ENCODE measurements at regions not wholly inside any gene's neighbourhood (a gene's known extent, or its start where the extent isn't known, plus 50 kb on each side); places are given as distances from the start of the nearest gene placed in this dataset.

- H3K9ac ChIP-seq (ENCODE audit: low read length), result no peak overlapping the region
- no peaks in the 10 kb centered on the region for H3K27me3 ChIP-seq (ENCODE audit: control insufficient read depth, insufficient read depth, low read length)
- H3K36me3 ChIP-seq (ENCODE audit: control insufficient read depth, insufficient read depth, low read length), result no peaks in the 10 kb centered on the region
- H3K4me3 ChIP-seq (ENCODE audit: low read depth, low read length), result no peak overlapping the region
- H3K9me3 ChIP-seq (ENCODE audit: control insufficient read depth, insufficient read depth, low read depth, low read length), result 0 out of 2 replicates have a peak, but pooled peaks cover 2% of the 10 kb centered on the region
- H3K27ac ChIP-seq (ENCODE audit: low read depth, low read length), result no peak overlapping the region
- no peaks in the 10 kb centered on the region; the same call in 1 of the 2 replicates for H3K4me1 ChIP-seq (ENCODE audit: control insufficient read depth, insufficient read depth, low read length)
Measured at GRCh38 chr10:16348891-16349290, 87.9 kb upstream of the PTER start.

GRCh38 chr10:16352146-16352545, 84.7 kb upstream of the PTER start:
- H3K9ac ChIP-seq (ENCODE audit: low read length), result no peak overlapping the region
- H3K4me1 ChIP-seq (ENCODE audit: control insufficient read depth, insufficient read depth, low read length), result no peaks in the 10 kb centered on the region; the same call in 1 of the 2 replicates
- no peak overlapping the region for H3K4me3 ChIP-seq (ENCODE audit: low read depth, low read length)
- H3K27me3 ChIP-seq (ENCODE audit: control insufficient read depth, insufficient read depth, low read length), result no peaks in the 10 kb centered on the region
- H3K36me3 ChIP-seq (ENCODE audit: control insufficient read depth, insufficient read depth, low read length), result no peaks in the 10 kb centered on the region
- no peak overlapping the region for H3K27ac ChIP-seq (ENCODE audit: low read depth, low read length)
- 0 out of 2 replicates have a peak, but pooled peaks cover 2% of the 10 kb centered on the region for H3K9me3 ChIP-seq (ENCODE audit: control insufficient read depth, insufficient read depth, low read depth, low read length)

GRCh38 chr10:16360001-16360400, 76.8 kb upstream of the PTER start:
- Histone ChIP-seq H3K4me3 (ENCODE audit: low read depth, low read length) (no peak overlapping the region), H3K27me3 (ENCODE audit: control insufficient read depth, insufficient read depth, low read length) (no peaks in the 10 kb centered on the region), H3K27ac (ENCODE audit: low read depth, low read length) (no peak overlapping the region), H3K9ac (ENCODE audit: low read length) (no peak overlapping the region), H3K36me3 (ENCODE audit: control insufficient read depth, insufficient read depth, low read length) (no peaks in the 10 kb centered on the region), H3K9me3 (ENCODE audit: control insufficient read depth, insufficient read depth, low read depth, low read length) (peaks cover 21% of the 10 kb centered on the region), H3K4me1 (ENCODE audit: control insufficient read depth, insufficient read depth, low read length) (no peaks in the 10 kb centered on the region)

GRCh38 chr10:16360425-16360824, 76.4 kb upstream of the PTER start:
- no peak overlapping the region for H3K9ac ChIP-seq (ENCODE audit: low read length)
- no peaks in the 10 kb centered on the region for H3K36me3 ChIP-seq (ENCODE audit: control insufficient read depth, insufficient read depth, low read length)
- no peaks in the 10 kb centered on the region for H3K4me1 ChIP-seq (ENCODE audit: control insufficient read depth, insufficient read depth, low read length)
- no peaks in the 10 kb centered on the region for H3K27me3 ChIP-seq (ENCODE audit: control insufficient read depth, insufficient read depth, low read length)
- H3K27ac ChIP-seq (ENCODE audit: low read depth, low read length), result no peak overlapping the region
- peaks cover 21% of the 10 kb centered on the region for H3K9me3 ChIP-seq (ENCODE audit: control insufficient read depth, insufficient read depth, low read depth, low read length)
- H3K4me3 ChIP-seq (ENCODE audit: low read depth, low read length), result no peak overlapping the region

GRCh38 chr10:16361086-16361485, 75.7 kb upstream of the PTER start:
- Histone ChIP-seq H3K4me1 (ENCODE audit: control insufficient read depth, insufficient read depth, low read length) (no peaks in the 10 kb centered on the region), H3K9ac (ENCODE audit: low read length) (no peak overlapping the region), H3K36me3 (ENCODE audit: control insufficient read depth, insufficient read depth, low read length) (no peaks in the 10 kb centered on the region), H3K4me3 (ENCODE audit: low read depth, low read length) (no peak overlapping the region), H3K27me3 (ENCODE audit: control insufficient read depth, insufficient read depth, low read length) (no peaks in the 10 kb centered on the region), H3K27ac (ENCODE audit: low read depth, low read length) (no peak overlapping the region), H3K9me3 (ENCODE audit: control insufficient read depth, insufficient read depth, low read depth, low read length) (peaks cover 21% of the 10 kb centered on the region)

GRCh38 chr10:16363741-16364140, 73.1 kb upstream of the PTER start:
- Histone ChIP-seq H3K27ac (ENCODE audit: low read depth, low read length) (no peak overlapping the region), H3K9ac (ENCODE audit: low read length) (no peak overlapping the region)

GRCh38 chr10:16367621-16368292, 69.1 kb upstream of the PTER start:
- Histone ChIP-seq H3K9ac (ENCODE audit: low read length) (no peak overlapping the region), H3K36me3 (ENCODE audit: control insufficient read depth, insufficient read depth, low read length) (no peaks in the 10 kb centered on the region), H3K9me3 (ENCODE audit: control insufficient read depth, insufficient read depth, low read depth, low read length) (no peaks in the 10 kb centered on the region), H3K27me3 (ENCODE audit: control insufficient read depth, insufficient read depth, low read length) (no peaks in the 10 kb centered on the region), H3K4me3 (ENCODE audit: low read depth, low read length) (no peak overlapping the region), H3K4me1 (ENCODE audit: control insufficient read depth, insufficient read depth, low read length) (no peaks in the 10 kb centered on the region), H3K27ac (ENCODE audit: low read depth, low read length) (no peak overlapping the region)

More at GRCh38 chr10:16363741-16364140, 73.1 kb upstream of the PTER start:
- H3K4me3 ChIP-seq (ENCODE audit: low read depth, low read length), result no peak overlapping the region
- H3K27me3 ChIP-seq (ENCODE audit: control insufficient read depth, insufficient read depth, low read length), result no peaks in the 10 kb centered on the region
- no peaks in the 10 kb centered on the region for H3K4me1 ChIP-seq (ENCODE audit: control insufficient read depth, insufficient read depth, low read length)
- H3K9me3 ChIP-seq (ENCODE audit: control insufficient read depth, insufficient read depth, low read depth, low read length), result peaks cover 21% of the 10 kb centered on the region
- no peaks in the 10 kb centered on the region for H3K36me3 ChIP-seq (ENCODE audit: control insufficient read depth, insufficient read depth, low read length)

- Histone ChIP-seq H3K27ac (ENCODE audit: low read depth, low read length) (no peak overlapping the region), H3K9ac (ENCODE audit: low read length) (no peak overlapping the region), H3K36me3 (ENCODE audit: control insufficient read depth, insufficient read depth, low read length) (no peaks in the 10 kb centered on the region), H3K4me3 (ENCODE audit: low read depth, low read length) (no peak overlapping the region), H3K4me1 (ENCODE audit: control insufficient read depth, insufficient read depth, low read length) (no peaks in the 10 kb centered on the region), H3K9me3 (ENCODE audit: control insufficient read depth, insufficient read depth, low read depth, low read length) (no peaks in the 10 kb centered on the region), H3K27me3 (ENCODE audit: control insufficient read depth, insufficient read depth, low read length) (no peaks in the 10 kb centered on the region)
Measured at GRCh38 chr10:16381083-16381482, 55.7 kb upstream of the PTER start.

GRCh38 chr10:16384021-16384420, 52.8 kb upstream of the PTER start:
- Histone ChIP-seq H3K4me1 (ENCODE audit: control insufficient read depth, insufficient read depth, low read length) (peaks cover 12% of the 10 kb centered on the region), H3K9me3 (ENCODE audit: control insufficient read depth, insufficient read depth, low read depth, low read length) (no peaks in the 10 kb centered on the region), H3K9ac (ENCODE audit: low read length) (no peak overlapping the region), H3K36me3 (ENCODE audit: control insufficient read depth, insufficient read depth, low read length) (no peaks in the 10 kb centered on the region), H3K4me3 (ENCODE audit: low read depth, low read length) (no peak overlapping the region), H3K27me3 (ENCODE audit: control insufficient read depth, insufficient read depth, low read length) (no peaks in the 10 kb centered on the region), H3K27ac (ENCODE audit: low read depth, low read length) (no peak overlapping the region)

- Histone ChIP-seq H3K27ac (ENCODE audit: low read depth, low read length) (peak overlapping the region; percentile 2; the same call in 1 of the 2 replicates), H3K9ac (ENCODE audit: low read length) (no peak overlapping the region), H3K4me3 (ENCODE audit: low read depth, low read length) (peak overlapping the region; percentile 2; the same call in 1 of the 2 replicates), H3K27me3 (ENCODE audit: control insufficient read depth, insufficient read depth, low read length) (no peaks in the 10 kb centered on the region), H3K9me3 (ENCODE audit: control insufficient read depth, insufficient read depth, low read depth, low read length) (no peaks in the 10 kb centered on the region), H3K4me1 (ENCODE audit: control insufficient read depth, insufficient read depth, low read length) (peaks cover 12% of the 10 kb centered on the region), H3K36me3 (ENCODE audit: control insufficient read depth, insufficient read depth, low read length) (no peaks in the 10 kb centered on the region)
Measured at GRCh38 chr10:16386855-16387254, 50.0 kb upstream of the PTER start.

Measured in HUES6 (cell line).